ENCODE measurements at regions not wholly inside any gene's neighbourhood (a gene's known extent, or its start where the extent isn't known, plus 50 kb on each side); places are given as distances from the start of the nearest gene placed in this dataset.

DNA sequence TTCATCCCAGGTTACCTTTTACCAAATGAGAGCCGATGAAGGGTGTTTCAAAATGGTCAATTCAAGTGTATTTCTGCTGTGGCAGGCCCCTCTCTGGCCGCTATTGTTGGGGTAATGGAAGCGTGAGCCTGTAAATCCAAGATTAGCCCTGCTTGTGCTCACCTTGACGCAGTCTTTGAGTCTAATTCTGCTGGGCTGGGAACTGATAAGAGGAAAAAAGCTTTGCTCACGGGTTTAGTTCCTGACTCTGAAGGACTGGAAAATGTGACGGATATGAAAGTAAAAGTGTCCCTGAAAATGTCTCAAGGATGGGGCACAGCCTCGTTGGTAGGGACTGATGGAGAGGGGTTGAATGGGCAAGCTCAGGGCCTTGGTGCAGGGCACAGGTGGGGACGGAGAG is 125.9 kb upstream of the GALNT2 start:
- TF ChIP-seq, protein P1, sequence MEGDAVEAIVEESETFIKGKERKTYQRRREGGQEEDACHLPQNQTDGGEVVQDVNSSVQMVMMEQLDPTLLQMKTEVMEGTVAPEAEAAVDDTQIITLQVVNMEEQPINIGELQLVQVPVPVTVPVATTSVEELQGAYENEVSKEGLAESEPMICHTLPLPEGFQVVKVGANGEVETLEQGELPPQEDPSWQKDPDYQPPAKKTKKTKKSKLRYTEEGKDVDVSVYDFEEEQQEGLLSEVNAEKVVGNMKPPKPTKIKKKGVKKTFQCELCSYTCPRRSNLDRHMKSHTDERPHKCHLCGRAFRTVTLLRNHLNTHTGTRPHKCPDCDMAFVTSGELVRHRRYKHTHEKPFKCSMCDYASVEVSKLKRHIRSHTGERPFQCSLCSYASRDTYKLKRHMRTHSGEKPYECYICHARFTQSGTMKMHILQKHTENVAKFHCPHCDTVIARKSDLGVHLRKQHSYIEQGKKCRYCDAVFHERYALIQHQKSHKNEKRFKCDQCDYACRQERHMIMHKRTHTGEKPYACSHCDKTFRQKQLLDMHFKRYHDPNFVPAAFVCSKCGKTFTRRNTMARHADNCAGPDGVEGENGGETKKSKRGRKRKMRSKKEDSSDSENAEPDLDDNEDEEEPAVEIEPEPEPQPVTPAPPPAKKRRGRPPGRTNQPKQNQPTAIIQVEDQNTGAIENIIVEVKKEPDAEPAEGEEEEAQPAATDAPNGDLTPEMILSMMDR (IDR thresholded peaks at IDR 0.05; ENCODE audit: control extremely low read depth, extremely low read depth, low read depth, missing control alignments): no peak
- ChIA-PET POLR2A (no interaction called here), CTCF (no interaction called here)
- no peak for DNase-seq (ENCODE audit: extremely low spot score)

DNA sequence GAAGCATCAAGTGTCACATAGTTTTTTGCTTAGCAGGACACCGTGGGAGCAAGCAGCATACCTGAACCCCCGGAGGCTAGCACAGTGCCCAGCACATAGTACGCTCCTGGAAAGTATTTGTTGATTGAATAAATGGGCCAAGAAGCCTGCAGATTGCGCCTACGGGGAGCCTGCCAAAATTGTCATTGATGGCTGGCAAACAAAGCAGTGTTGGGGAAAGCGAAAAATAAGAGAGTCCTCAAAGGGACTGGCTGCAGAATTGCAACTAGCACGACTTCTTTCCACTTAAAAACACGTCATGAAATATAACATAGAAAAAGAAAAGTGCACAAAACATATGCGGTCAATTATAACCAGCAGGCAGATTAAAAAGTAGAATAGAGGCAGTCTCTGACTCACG is 125.2 kb upstream of the GALNT2 start:
- DNase-seq (ENCODE audit: extremely low spot score): no peak
- TF ChIP-seq, protein P1 (IDR thresholded peaks at IDR 0.05; ENCODE audit: control extremely low read depth, extremely low read depth, low read depth, missing control alignments): no peak
- POLR2A ChIA-PET: no interaction called here
- CTCF ChIA-PET: no interaction called here

- POLR2A ChIA-PET: no interaction called here
- DNase-seq (ENCODE audit: extremely low spot score): no peak
- CTCF ChIA-PET: interaction anchor here (0.6 kb wide), 1 partner anchor 9 kb away, joined by 4 read pairs; no protein-coding TSS in a partner anchor
- TF ChIP-seq, protein P1 (IDR thresholded peaks at IDR 0.05; ENCODE audit: control extremely low read depth, extremely low read depth, low read depth, missing control alignments): no peak
These were observed 124.5 kb upstream of the GALNT2 start for GRCh38 chr1:229942501-229942900.

DNA sequence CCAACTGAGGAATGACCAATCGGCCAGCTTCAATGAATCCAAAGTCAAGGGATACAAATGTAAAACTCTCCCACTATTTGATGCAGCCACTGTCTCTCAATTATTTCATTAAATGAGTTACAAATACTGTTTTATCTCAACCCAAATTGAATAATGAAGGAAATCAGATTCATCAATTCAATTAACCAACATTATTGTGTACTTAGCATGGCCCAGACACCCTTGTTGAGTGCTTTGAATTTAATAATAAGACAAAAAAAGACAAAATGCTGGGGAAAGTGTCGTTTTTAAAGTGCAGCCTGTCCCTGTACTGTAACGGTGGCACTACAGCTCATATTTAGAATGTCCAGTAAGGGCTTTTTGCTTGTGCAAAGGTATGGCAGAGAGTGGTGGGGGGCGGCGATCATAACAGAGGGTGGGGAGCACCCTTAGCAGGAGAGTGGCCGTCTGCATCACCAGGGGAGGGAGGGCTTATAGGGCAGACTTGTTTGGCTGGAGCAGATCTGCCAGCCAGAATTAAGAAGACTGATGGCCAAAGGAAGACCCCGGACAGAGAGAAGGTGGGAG is 123.8 kb upstream of the GALNT2 start:
- DNase-seq (ENCODE audit: extremely low spot score): no peak
- TF ChIP-seq, protein P1 (IDR thresholded peaks at IDR 0.05; ENCODE audit: control extremely low read depth, extremely low read depth, low read depth, missing control alignments): no peak
- ChIA-PET POLR2A (no interaction called here), CTCF (interaction anchor here (0.6 to 1.6 kb wide), 2 partner anchors 9 to 17 kb away, joined by 3 to 4 read pairs; no protein-coding TSS in a partner anchor)

DNA sequence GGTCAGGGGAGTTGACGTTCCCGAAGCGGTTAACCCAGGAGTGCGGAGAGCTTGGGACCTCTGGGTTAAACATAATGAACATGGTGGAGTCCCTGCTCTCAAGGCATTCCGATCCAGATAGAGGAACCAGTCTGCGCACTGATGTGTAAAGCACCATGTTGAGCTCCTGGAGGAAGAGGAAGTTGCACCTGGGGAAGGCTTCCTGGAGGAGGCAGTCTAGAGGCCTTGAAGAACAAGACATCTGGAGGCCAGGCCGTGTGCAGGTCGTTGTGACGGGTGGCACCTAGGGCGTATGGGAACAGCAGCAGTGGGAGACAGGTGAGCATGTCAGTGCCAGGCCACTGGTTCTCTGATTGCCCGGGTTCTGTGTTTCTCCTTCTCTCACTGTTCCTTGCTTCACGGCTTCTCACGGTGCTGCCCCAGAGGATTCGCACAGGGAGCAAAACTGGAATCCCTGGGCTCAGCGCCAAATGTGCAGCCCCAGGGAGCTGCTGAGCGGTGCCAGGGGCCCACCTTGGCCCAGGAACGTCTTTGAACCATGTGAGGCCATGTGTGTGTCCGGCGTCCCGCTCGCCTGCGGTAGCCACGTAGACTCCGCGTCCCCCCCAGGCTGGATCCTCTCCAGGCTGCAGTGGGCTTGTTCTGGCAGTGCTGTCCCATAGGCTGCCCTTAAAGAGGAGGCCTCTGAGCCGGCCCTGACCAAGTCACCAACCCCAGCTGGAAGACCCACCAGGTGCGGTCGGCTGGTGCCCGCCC is 122.9 kb upstream of the GALNT2 start:
- TF ChIP-seq, protein P1 (IDR thresholded peaks at IDR 0.05; ENCODE audit: control extremely low read depth, extremely low read depth, low read depth, missing control alignments): no peak
- ChIA-PET POLR2A (no interaction called here), CTCF (interaction anchor here (1.6 kb wide), 1 partner anchor 18 kb away, joined by 3 read pairs; no protein-coding TSS in a partner anchor)

GRCh38 chr1:229945795-229946194 is 121.2 kb upstream of the GALNT2 start:
- TF ChIP-seq, protein P1 (IDR thresholded peaks at IDR 0.05; ENCODE audit: control extremely low read depth, extremely low read depth, low read depth, missing control alignments): no peak
- CTCF ChIA-PET: no interaction called here

More for the DNA sequence above, 122.9 kb upstream of the GALNT2 start:
- DNase-seq (ENCODE audit: extremely low spot score): no peak

More at GRCh38 chr1:229945795-229946194, 121.2 kb upstream of the GALNT2 start:
- no peak for DNase-seq (ENCODE audit: extremely low spot score)
- POLR2A ChIA-PET: no interaction called here

All from GM10248 (cell line).